ENCODE measurements at regions not wholly inside any gene's neighbourhood (a gene's known extent, or its start where the extent isn't known, plus 50 kb on each side); places are given as distances from the start of the nearest gene placed in this dataset.
"Not testable (repeated sequence)": the region's sequence is repeated elsewhere in the genome, so short reads cannot be mapped to it uniquely, and the experiment has no call there.

DNA sequence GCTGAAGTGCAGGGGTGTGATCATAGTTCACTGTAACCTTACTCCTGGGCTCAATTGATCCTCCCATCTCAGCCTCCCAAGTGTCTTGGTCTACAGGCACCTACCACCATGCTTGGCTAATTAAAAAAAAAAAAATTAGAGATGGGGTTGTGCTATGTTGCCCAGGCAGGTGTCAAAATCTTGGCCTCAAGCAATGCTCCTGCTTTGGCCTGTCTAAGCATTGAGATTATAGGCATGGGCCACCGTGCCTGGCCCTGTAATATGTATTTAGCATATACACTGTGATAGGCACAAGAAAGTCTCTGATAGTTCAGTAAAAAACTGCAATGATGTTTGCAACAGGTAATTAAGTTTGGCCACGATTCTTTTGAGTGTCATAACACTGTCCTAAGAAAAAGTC lies 1658.4 kb downstream of the SPATA31A7 start:
- TF ChIP-seq CTCF, POLR2A (IDR thresholded peaks at IDR 0.05): not testable (repeated sequence)
